ENCODE measurements at regions not wholly inside any gene's neighbourhood (a gene's known extent, or its start where the extent isn't known, plus 50 kb on each side); places are given as distances from the start of the nearest gene placed in this dataset.

DNA sequence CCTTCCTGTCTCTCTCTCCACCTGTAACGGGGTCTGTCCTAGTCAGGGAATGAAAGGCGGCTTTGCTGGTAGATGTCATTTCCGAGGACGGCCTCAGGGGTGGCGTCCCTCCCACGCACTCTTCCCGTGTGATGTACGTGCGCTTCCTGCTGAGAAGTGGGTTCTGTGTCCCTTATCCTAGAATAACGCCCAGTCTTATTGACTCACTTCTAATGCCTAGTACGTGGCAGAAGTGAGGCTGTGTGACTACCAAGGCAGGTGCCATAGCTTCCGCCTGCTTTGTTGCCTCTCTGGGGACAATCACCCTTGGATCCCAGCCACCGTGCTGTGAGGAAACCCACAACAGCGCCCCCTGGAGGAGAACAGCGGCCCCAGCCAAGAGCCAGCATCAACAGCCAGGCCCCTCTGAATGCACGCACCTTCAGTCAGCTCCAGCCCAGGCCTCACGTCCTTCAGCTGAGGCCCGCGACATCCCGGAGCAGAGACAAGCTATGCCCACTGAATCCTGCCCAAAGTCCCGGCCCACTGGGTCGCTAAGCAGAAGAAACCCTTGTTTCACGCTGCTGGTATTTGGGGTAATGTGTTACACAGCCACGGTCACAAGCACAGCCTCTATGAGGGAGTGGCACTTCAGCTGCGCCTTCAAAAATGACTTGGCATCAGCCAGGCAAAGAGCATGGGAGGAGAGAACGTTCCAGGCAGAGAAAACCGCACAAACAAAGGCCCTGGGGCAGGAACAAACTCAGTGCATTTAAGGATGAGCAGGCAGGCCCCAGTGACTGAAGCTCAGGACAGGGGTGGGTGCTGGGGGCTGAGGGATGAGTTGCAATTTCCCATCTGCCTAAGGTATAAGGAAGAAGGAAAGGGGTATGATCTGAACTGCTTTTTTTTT, 224.2 kb downstream of the NFATC2 start (continued):
- TF ChIP-seq, protein P1, sequence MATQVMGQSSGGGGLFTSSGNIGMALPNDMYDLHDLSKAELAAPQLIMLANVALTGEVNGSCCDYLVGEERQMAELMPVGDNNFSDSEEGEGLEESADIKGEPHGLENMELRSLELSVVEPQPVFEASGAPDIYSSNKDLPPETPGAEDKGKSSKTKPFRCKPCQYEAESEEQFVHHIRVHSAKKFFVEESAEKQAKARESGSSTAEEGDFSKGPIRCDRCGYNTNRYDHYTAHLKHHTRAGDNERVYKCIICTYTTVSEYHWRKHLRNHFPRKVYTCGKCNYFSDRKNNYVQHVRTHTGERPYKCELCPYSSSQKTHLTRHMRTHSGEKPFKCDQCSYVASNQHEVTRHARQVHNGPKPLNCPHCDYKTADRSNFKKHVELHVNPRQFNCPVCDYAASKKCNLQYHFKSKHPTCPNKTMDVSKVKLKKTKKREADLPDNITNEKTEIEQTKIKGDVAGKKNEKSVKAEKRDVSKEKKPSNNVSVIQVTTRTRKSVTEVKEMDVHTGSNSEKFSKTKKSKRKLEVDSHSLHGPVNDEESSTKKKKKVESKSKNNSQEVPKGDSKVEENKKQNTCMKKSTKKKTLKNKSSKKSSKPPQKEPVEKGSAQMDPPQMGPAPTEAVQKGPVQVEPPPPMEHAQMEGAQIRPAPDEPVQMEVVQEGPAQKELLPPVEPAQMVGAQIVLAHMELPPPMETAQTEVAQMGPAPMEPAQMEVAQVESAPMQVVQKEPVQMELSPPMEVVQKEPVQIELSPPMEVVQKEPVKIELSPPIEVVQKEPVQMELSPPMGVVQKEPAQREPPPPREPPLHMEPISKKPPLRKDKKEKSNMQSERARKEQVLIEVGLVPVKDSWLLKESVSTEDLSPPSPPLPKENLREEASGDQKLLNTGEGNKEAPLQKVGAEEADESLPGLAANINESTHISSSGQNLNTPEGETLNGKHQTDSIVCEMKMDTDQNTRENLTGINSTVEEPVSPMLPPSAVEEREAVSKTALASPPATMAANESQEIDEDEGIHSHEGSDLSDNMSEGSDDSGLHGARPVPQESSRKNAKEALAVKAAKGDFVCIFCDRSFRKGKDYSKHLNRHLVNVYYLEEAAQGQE (IDR thresholded peaks at IDR 0.05; ENCODE audit: borderline replicate concordance): peak; percentile 28; the same call in 1 of the 2 replicates
- TF ChIP-seq, protein P1 (CRISPR knock-in tag; IDR thresholded peaks at IDR 0.05; ENCODE audit: low read depth): no peak
- TF ChIP-seq ZNF668 (CRISPR knock-in tag; IDR thresholded peaks at IDR 0.05): no peak
- no peak for TF ChIP-seq CHD2 (IDR thresholded peaks at IDR 0.05; ENCODE audit: low read depth, low read length)
- 0 out of 2 replicates have a peak, but pooled peaks have one; percentile 25 for TF ChIP-seq ZBTB40 (IDR thresholded peaks at IDR 0.05)
- TF ChIP-seq ZBTB40 (CRISPR knock-in tag; IDR thresholded peaks at IDR 0.05): no peak

All from K562 (cell line).